HG03520 (cell line): ENCODE measurements at regions not wholly inside any gene's neighbourhood (a gene's known extent, or its start where the extent isn't known, plus 50 kb on each side); places are given as distances from the start of the nearest gene placed in this dataset.
"Not testable (repeated sequence)": the region's sequence is repeated elsewhere in the genome, so short reads cannot be mapped to it uniquely, and the experiment has no call there.

Source experiments
- ATAC-seq: cut with Tn5 transposase; IDR thresholded peaks from one replicate; pipeline ENCODE4 v1.9.1; 2021; ENCODE audit warnings: mild to moderate bottlenecking, moderate library complexity; ENCODE audit not compliant: unreplicated experiment

- no peak for ATAC-seq
Measured at GRCh38 chr21:39084073-39084472, 99.2 kb downstream of the PSMG1 start.

GRCh38 chr21:39083377-39084008, 99.8 kb downstream of the PSMG1 start:
- no peak for ATAC-seq

GRCh38 chr21:39082656-39083376, 100.4 kb downstream of the PSMG1 start:
- no peak for ATAC-seq

- ATAC-seq = no peak
Measured at GRCh38 chr21:39080366-39080765, 102.9 kb downstream of the PSMG1 start.

- ATAC-seq = no peak
Measured at GRCh38 chr21:39079617-39080016, 103.6 kb downstream of the PSMG1 start.

GRCh38 chr21:39078322-39079065, 104.8 kb downstream of the PSMG1 start:
- ATAC-seq = no peak

GRCh38 chr21:39077876-39078275, 105.4 kb downstream of the PSMG1 start:
- no peak for ATAC-seq

- no peak for ATAC-seq
Measured at GRCh38 chr21:39074508-39074907, 108.7 kb downstream of the PSMG1 start.

GRCh38 chr21:39073717-39074116, 109.5 kb downstream of the PSMG1 start:
- no peak for ATAC-seq

- ATAC-seq = no peak
Measured at GRCh38 chr21:39073063-39073462, 110.2 kb downstream of the PSMG1 start.

GRCh38 chr21:39072468-39072867, 110.8 kb downstream of the PSMG1 start:
- no peak for ATAC-seq

- no peak for ATAC-seq
Measured at GRCh38 chr21:39071623-39072214, 111.5 kb downstream of the PSMG1 start.

- ATAC-seq = not testable (repeated sequence)
Measured at GRCh38 chr21:39069856-39070255, 113.4 kb downstream of the PSMG1 start.

GRCh38 chr21:39066829-39067780, 116.1 kb downstream of the PSMG1 start:
- ATAC-seq = no peak

GRCh38 chr21:39065917-39066316, 117.3 kb downstream of the PSMG1 start:
- ATAC-seq = no peak

- no peak for ATAC-seq
Measured at GRCh38 chr21:39064325-39065012, 118.8 kb downstream of the PSMG1 start.

GRCh38 chr21:39063517-39063916, 119.7 kb downstream of the PSMG1 start:
- no peak for ATAC-seq

GRCh38 chr21:39062196-39062595, 121.1 kb downstream of the PSMG1 start:
- ATAC-seq = no peak

GRCh38 chr21:39061766-39062165, 121.5 kb downstream of the PSMG1 start:
- ATAC-seq = no peak
